ENCODE measurements at regions not wholly inside any gene's neighbourhood (a gene's known extent, or its start where the extent isn't known, plus 50 kb on each side); places are given as distances from the start of the nearest gene placed in this dataset.

Small RNAs in the stretch of these regions (microRNA-seq; reads per million reads assigned to microRNA genes)
- gene MIR6817 = 0 reads per million in 2 donors
